ENCODE measurements at regions not wholly inside any gene's neighbourhood (a gene's known extent, or its start where the extent isn't known, plus 50 kb on each side); places are given as distances from the start of the nearest gene placed in this dataset.

- TF ChIP-seq POLR2A (IDR thresholded peaks at IDR 0.05; ENCODE audit: low read depth, low read length) (no peak), POLR2AphosphoS5 (IDR thresholded peaks at IDR 0.05; ENCODE audit: low read depth, low read length) (no peak), TAF1 (IDR thresholded peaks at IDR 0.05; ENCODE audit: borderline replicate concordance, low read depth, low read length) (no peak)
These were observed 267.6 kb downstream of the FAM43A start for GRCh38 chr3:194953291-194953690.
